SJCRH30 (cell line): ENCODE measurements at regions not wholly inside any gene's neighbourhood (a gene's known extent, or its start where the extent isn't known, plus 50 kb on each side); places are given as distances from the start of the nearest gene placed in this dataset.

Experiments
- DNase-seq, 2 experiments: peaks; one replicate each; pipeline ENCODE4 v3.0.0-alpha.2; 2015 to 2020
- H3K27ac ChIP-seq: fragments of 250-450 bp; sonication (Bioruptor Pico); 2 replicates; pipeline ENCODE4 v1.5.1; 2020; ENCODE audit warnings: mild to moderate bottlenecking, moderate library complexity
- H3K27me3 ChIP-seq: fragments of 250-450 bp; sonication (Bioruptor Pico); 2 replicates; pipeline ENCODE4 v1.5.1; 2020; ENCODE audit warnings: mild to moderate bottlenecking, moderate library complexity
- H3K36me3 ChIP-seq: fragments of 250-450 bp; sonication (Bioruptor Pico); 2 replicates; pipeline ENCODE4 v1.5.1; 2020; ENCODE audit warnings: mild to moderate bottlenecking, moderate library complexity
- H3K4me1 ChIP-seq: fragments of 250-450 bp; sonication (Bioruptor Pico); 2 replicates; pipeline ENCODE4 v1.5.1; 2020; ENCODE audit warnings: mild to moderate bottlenecking, moderate library complexity
- H3K4me3 ChIP-seq: fragments of 250-450 bp; sonication (Bioruptor Pico); 2 replicates; pipeline ENCODE4 v1.5.1; 2020; ENCODE audit warnings: mild to moderate bottlenecking, moderate library complexity
- H3K9me3 ChIP-seq: fragments of 250-450 bp; sonication (Bioruptor Pico); replicated peaks from 2 replicates; pipeline ENCODE4 v1.5.1; 2020; ENCODE audit warnings: mild to moderate bottlenecking, moderate library complexity

DNA sequence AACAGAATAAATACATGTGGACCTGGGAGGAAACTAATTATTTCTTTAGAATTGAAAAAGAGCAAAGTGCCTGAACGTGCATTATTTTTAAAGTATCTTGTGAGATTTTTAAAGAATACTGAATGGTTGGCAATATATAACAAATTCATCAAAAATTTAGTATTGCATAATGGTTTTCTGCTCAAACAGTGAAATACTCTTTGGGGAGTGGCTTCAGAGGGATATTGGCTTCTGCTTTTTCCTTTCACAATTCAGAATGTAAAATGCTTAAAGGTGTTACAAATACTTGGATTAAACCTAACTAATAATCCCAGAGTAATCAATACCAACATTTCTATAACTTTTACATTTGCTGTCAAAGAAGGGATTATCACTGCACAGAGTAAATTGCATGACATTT is 379.3 kb upstream of the CHD1 start:
- Histone ChIP-seq H3K9me3 (no peaks in the 10 kb centered on the region), H3K36me3 (no peaks in the 10 kb centered on the region), H3K27ac (no peak overlapping the region), H3K27me3 (no peaks in the 10 kb centered on the region), H3K4me3 (no peak overlapping the region), H3K4me1 (no peaks in the 10 kb centered on the region)
- no peak for DNase-seq

GRCh38 chr5:99305045-99305580 is 376.3 kb upstream of the CHD1 start:
- no peak overlapping the region for H3K27ac ChIP-seq
- no peak overlapping the region for H3K4me3 ChIP-seq
- H3K9me3 ChIP-seq: no peaks in the 10 kb centered on the region
- DNase-seq: no peak
- no peaks in the 10 kb centered on the region for H3K27me3 ChIP-seq
- no peaks in the 10 kb centered on the region for H3K4me1 ChIP-seq
- H3K36me3 ChIP-seq: no peaks in the 10 kb centered on the region

GRCh38 chr5:99285606-99286005 is 356.8 kb upstream of the CHD1 start:
- H3K9me3 ChIP-seq: no peaks in the 10 kb centered on the region
- H3K27me3 ChIP-seq: no peaks in the 10 kb centered on the region
- H3K4me3 ChIP-seq: no peak overlapping the region
- H3K27ac ChIP-seq: no peak overlapping the region
- no peak for DNase-seq
- no peaks in the 10 kb centered on the region for H3K36me3 ChIP-seq
- no peaks in the 10 kb centered on the region for H3K4me1 ChIP-seq

DNA sequence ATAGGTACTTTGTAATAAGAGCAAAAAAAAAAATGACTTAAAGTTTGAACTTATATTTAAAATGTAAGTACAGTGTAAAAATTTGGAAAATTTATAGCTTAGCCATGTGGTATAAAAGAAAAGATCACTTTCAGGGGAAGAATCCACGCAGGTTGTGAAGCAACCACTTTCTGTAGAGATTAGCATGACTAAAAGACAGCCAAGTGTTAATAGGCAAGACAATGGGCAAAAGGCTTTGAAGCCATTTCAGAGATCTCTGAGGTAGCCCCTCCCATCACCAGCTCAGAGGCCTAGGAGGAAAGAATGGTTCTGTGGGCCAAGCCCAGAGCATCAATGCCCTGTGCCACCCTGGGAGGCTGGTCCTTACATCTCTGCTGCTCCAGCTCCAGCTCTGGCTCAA is 346.3 kb upstream of the CHD1 start:
- Histone ChIP-seq H3K27ac (no peak overlapping the region), H3K27me3 (no peaks in the 10 kb centered on the region), H3K4me3 (no peak overlapping the region), H3K36me3 (no peaks in the 10 kb centered on the region), H3K4me1 (no peaks in the 10 kb centered on the region), H3K9me3 (no peaks in the 10 kb centered on the region)
- DNase-seq: no peak

GRCh38 chr5:99272576-99272975 is 343.8 kb upstream of the CHD1 start:
- no peaks in the 10 kb centered on the region; the same call in 1 of the 2 replicates for H3K9me3 ChIP-seq
- no peaks in the 10 kb centered on the region for H3K4me1 ChIP-seq
- H3K27ac ChIP-seq: no peak overlapping the region
- no peak for DNase-seq
- no peak overlapping the region for H3K4me3 ChIP-seq
- no peaks in the 10 kb centered on the region for H3K36me3 ChIP-seq
- no peaks in the 10 kb centered on the region for H3K27me3 ChIP-seq

DNA sequence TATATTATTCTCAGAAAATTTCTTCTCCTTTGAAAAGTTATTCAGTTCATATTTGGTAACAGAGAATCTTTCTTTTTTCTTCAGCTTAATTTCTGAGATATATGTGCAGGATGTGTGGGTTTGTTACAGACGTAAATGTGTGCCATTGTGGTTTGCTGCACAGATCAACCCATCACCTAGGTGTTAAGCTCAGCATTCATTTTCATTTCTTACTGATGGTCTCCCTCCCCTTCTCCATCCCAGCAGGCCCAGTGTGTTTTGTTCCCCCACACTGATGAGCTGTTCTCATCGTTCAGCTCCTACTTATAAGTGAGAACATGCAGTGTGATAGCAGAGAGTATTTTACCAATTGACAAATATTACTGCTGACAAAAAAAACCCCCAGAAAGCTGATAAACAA is 330.0 kb upstream of the CHD1 start:
- Histone ChIP-seq H3K9me3 (0 out of 2 replicates have a peak, but pooled peaks cover 7% of the 10 kb centered on the region), H3K4me3 (no peak overlapping the region), H3K27me3 (no peaks in the 10 kb centered on the region), H3K36me3 (no peaks in the 10 kb centered on the region), H3K27ac (no peak overlapping the region), H3K4me1 (no peaks in the 10 kb centered on the region)
- no peak for DNase-seq

GRCh38 chr5:99248066-99248465 is 319.3 kb upstream of the CHD1 start:
- no peak overlapping the region for H3K4me3 ChIP-seq
- H3K4me1 ChIP-seq: no peaks in the 10 kb centered on the region
- peak in 1 of 2 experiments; percentile 13 for DNase-seq
- no peaks in the 10 kb centered on the region; the same call in 1 of the 2 replicates for H3K36me3 ChIP-seq
- H3K27me3 ChIP-seq: no peaks in the 10 kb centered on the region
- no peak overlapping the region for H3K27ac ChIP-seq
- H3K9me3 ChIP-seq: no peaks in the 10 kb centered on the region; the same call in 1 of the 2 replicates

GRCh38 chr5:99247346-99247745 is 318.5 kb upstream of the CHD1 start:
- DNase-seq: peak; percentile 13 to 58
- no peaks in the 10 kb centered on the region for H3K4me1 ChIP-seq
- no peak overlapping the region for H3K27ac ChIP-seq
- no peak overlapping the region for H3K4me3 ChIP-seq
- no peaks in the 10 kb centered on the region; the same call in 1 of the 2 replicates for H3K36me3 ChIP-seq
- no peaks in the 10 kb centered on the region; the same call in 1 of the 2 replicates for H3K9me3 ChIP-seq
- H3K27me3 ChIP-seq: no peaks in the 10 kb centered on the region

DNA sequence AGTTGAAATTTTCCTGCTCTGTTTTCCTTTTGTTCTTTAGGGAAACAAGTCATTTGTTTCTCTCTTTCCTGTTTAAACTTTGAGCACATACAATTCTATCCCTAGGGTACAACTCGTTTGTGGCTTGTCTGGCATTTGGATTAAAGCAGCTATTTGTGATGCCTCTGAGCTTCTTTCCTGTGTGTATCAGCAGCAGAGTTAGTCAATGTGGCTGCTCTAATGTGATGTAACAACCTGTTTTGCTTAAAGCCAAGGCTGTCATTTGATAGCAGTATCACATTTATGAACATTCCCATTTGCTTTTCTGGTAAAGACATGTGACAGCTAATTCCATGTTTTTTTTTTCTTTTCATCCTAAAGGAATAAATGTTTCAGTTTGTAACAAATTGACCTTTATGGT is 314.3 kb upstream of the CHD1 start:
- no peaks in the 10 kb centered on the region for H3K27me3 ChIP-seq
- no peak overlapping the region for H3K4me3 ChIP-seq
- H3K9me3 ChIP-seq: no peaks in the 10 kb centered on the region; the same call in 1 of the 2 replicates
- DNase-seq: peak in 1 of 2 experiments; percentile 39
- no peaks in the 10 kb centered on the region; the same call in 1 of the 2 replicates for H3K36me3 ChIP-seq
- no peak overlapping the region for H3K27ac ChIP-seq
- H3K4me1 ChIP-seq: peaks cover 6% of the 10 kb centered on the region

DNA sequence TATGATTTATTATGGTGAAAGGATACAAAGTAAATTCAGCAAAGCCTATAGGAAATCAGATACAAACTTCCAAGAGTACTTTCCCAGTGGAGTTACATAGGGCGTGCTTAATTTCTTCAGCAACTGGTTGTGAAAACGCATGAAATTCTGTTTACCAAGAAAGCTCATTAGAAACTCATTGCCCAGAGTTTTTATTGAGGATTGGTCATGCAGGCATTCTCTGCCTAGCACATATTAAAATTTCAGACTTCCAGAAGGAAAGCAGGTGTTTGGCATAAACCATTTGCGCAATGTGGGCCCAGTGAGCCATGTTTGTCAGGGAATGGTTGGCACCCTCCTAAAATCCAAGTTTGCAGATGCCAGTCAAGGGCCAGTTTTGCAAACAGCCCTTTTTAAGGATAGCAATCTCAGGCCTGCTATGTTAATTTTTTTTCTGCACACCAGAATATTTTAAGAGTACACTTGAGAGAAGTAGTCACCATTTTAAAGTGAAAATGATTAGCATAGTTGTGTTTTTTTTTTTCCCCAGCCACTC is 311.1 kb upstream of the CHD1 start:
- Histone ChIP-seq H3K9me3 (no peaks in the 10 kb centered on the region), H3K27ac (no peak overlapping the region), H3K4me3 (no peak overlapping the region), H3K27me3 (no peaks in the 10 kb centered on the region), H3K4me1 (peaks cover 6% of the 10 kb centered on the region), H3K36me3 (no peaks in the 10 kb centered on the region)
- no peak for DNase-seq

DNA sequence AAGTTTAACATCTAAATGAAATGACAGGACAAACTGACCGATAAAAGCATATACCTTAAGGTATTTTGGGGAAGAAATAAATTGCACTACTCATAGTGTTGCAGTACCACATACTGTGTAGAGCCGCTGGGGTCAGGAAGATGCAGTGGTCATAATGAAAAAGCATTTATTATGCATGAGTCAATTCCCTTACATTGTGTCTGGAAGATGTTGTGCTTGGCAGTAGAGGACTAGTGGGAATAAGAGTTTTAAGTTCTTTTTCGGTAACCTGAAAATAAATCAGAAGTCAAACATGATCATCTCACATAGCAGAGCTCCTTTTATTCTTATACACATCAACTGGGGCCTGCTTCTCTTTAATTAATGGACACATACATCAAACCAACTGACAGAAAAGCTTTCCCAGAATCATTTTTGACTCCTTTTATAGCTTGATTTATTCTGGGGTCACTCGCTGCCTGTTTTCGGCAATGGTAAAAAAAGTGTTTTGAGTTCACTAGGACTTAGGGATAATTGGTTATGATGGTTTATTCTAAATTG is 262.5 kb upstream of the CHD1 start:
- Histone ChIP-seq H3K27ac (no peak overlapping the region), H3K4me3 (no peak overlapping the region), H3K9me3 (peaks cover 5% of the 10 kb centered on the region; the same call in 1 of the 2 replicates), H3K36me3 (no peaks in the 10 kb centered on the region), H3K27me3 (no peaks in the 10 kb centered on the region), H3K4me1 (peaks cover 22% of the 10 kb centered on the region)
- no peak for DNase-seq

- no peak overlapping the region for H3K4me3 ChIP-seq
- H3K27me3 ChIP-seq: no peaks in the 10 kb centered on the region
- H3K36me3 ChIP-seq: no peaks in the 10 kb centered on the region
- H3K9me3 ChIP-seq: 0 out of 2 replicates have a peak, but pooled peaks cover 3% of the 10 kb centered on the region
- H3K27ac ChIP-seq: peak overlapping the region; percentile 54
- H3K4me1 ChIP-seq: peaks cover 22% of the 10 kb centered on the region
- peak; percentile 15 to 64 for DNase-seq
Measured at GRCh38 chr5:99187611-99188010, 258.8 kb upstream of the CHD1 start.

- H3K4me3 ChIP-seq: no peak overlapping the region
- no peak overlapping the region for H3K27ac ChIP-seq
- no peaks in the 10 kb centered on the region for H3K9me3 ChIP-seq
- H3K27me3 ChIP-seq: no peaks in the 10 kb centered on the region
- DNase-seq: peak in 1 of 2 experiments; percentile 6
- H3K36me3 ChIP-seq: no peaks in the 10 kb centered on the region
- H3K4me1 ChIP-seq: no peaks in the 10 kb centered on the region
Measured at GRCh38 chr5:99179206-99179605, 250.4 kb upstream of the CHD1 start.

- no peaks in the 10 kb centered on the region for H3K4me1 ChIP-seq
- H3K36me3 ChIP-seq: no peaks in the 10 kb centered on the region
- DNase-seq: no peak
- H3K27ac ChIP-seq: no peak overlapping the region
- H3K27me3 ChIP-seq: no peaks in the 10 kb centered on the region
- no peaks in the 10 kb centered on the region for H3K9me3 ChIP-seq
- H3K4me3 ChIP-seq: no peak overlapping the region
Measured at GRCh38 chr5:99177796-99178195, 249.0 kb upstream of the CHD1 start.

- Histone ChIP-seq H3K4me3 (no peak overlapping the region), H3K4me1 (no peaks in the 10 kb centered on the region), H3K36me3 (no peaks in the 10 kb centered on the region), H3K9me3 (no peaks in the 10 kb centered on the region), H3K27ac (no peak overlapping the region), H3K27me3 (no peaks in the 10 kb centered on the region)
- no peak for DNase-seq
Measured at GRCh38 chr5:99176186-99176585, 247.4 kb upstream of the CHD1 start.

DNA sequence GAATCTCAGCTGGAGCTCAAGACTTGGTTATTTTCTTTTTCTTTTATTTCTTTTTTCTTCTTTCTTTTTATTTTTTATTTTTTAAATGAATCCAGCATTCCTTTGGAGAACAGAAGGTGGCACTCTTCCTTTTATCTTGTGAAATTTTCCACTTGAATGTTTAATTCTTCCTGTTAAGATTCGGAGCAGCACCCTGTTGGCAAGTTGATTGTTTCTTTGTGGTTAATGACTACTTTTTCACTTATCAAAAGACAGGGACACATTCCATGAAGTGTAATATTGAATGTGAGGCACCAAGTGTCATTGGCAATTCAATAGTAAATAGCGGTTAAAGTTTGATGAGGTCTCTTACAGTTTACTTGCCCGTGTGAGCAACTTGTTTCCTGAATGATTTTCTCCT is 240.5 kb upstream of the CHD1 start:
- H3K27ac ChIP-seq: no peak overlapping the region
- H3K36me3 ChIP-seq: no peaks in the 10 kb centered on the region
- H3K27me3 ChIP-seq: no peaks in the 10 kb centered on the region
- no peaks in the 10 kb centered on the region for H3K4me1 ChIP-seq
- no peaks in the 10 kb centered on the region for H3K9me3 ChIP-seq
- peak in 1 of 2 experiments; percentile 43 for DNase-seq
- no peak overlapping the region for H3K4me3 ChIP-seq
